ENCODE measurements at regions not wholly inside any gene's neighbourhood (a gene's known extent, or its start where the extent isn't known, plus 50 kb on each side); places are given as distances from the start of the nearest gene placed in this dataset.

DNA sequence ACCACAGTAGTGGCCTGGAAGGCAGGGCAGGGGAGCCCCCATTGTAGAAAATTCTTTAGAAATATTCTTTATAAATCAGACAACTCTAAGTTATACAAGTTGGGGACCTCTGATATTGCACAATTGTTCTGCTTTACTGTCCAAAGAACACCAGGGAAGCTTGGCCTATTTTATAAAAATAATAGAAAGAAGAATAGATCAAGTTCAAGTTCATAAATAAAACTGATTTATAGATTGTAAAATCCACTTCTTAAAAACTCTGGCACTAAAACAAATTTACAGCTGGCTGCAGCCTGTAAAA is 55.0 kb upstream of the GALNT2 start:
- no peak overlapping the region for H3K4me3 ChIP-seq (ENCODE audit: low read depth, low read length)
- TF ChIP-seq, protein P1, sequence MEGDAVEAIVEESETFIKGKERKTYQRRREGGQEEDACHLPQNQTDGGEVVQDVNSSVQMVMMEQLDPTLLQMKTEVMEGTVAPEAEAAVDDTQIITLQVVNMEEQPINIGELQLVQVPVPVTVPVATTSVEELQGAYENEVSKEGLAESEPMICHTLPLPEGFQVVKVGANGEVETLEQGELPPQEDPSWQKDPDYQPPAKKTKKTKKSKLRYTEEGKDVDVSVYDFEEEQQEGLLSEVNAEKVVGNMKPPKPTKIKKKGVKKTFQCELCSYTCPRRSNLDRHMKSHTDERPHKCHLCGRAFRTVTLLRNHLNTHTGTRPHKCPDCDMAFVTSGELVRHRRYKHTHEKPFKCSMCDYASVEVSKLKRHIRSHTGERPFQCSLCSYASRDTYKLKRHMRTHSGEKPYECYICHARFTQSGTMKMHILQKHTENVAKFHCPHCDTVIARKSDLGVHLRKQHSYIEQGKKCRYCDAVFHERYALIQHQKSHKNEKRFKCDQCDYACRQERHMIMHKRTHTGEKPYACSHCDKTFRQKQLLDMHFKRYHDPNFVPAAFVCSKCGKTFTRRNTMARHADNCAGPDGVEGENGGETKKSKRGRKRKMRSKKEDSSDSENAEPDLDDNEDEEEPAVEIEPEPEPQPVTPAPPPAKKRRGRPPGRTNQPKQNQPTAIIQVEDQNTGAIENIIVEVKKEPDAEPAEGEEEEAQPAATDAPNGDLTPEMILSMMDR (IDR thresholded peaks at IDR 0.05; ENCODE audit: low read depth, low read length) = no peak
- no peaks in the 10 kb centered on the region for H3K27me3 ChIP-seq (ENCODE audit: insufficient read depth, low read depth, severe bottlenecking)
- DNase-seq = no peak
- H3K27ac ChIP-seq = no peak overlapping the region
- H3K36me3 ChIP-seq = no peaks in the 10 kb centered on the region
- no peaks in the 10 kb centered on the region for H3K9me3 ChIP-seq (ENCODE audit: severe bottlenecking)

DNA sequence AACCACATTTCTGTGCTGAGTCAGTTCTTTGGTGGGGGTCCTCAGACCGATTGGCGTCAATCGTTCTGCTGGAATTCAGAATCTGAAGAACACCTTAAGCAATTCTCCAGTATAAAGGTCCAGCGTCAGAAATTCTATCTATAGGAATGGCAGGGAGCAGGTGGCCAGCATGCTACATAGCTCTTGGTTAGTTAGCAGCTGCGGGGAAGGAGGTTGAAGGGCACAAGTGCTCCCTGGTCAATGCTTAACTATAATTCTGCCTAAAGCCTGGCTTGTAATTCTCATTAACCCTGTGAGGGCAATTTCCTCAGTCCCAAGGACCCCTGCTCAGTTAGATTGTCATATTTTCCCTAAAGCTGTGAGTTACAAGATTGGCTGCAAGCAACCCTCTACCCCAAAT is 54.3 kb upstream of the GALNT2 start:
- Histone ChIP-seq H3K27me3 (ENCODE audit: insufficient read depth, low read depth, severe bottlenecking) (no peaks in the 10 kb centered on the region), H3K27ac (no peak overlapping the region), H3K9me3 (ENCODE audit: severe bottlenecking) (no peaks in the 10 kb centered on the region), H3K36me3 (no peaks in the 10 kb centered on the region), H3K4me3 (ENCODE audit: low read depth, low read length) (no peak overlapping the region)
- TF ChIP-seq, protein P1 (IDR thresholded peaks at IDR 0.05; ENCODE audit: low read depth, low read length) = no peak
- no peak for DNase-seq

DNA sequence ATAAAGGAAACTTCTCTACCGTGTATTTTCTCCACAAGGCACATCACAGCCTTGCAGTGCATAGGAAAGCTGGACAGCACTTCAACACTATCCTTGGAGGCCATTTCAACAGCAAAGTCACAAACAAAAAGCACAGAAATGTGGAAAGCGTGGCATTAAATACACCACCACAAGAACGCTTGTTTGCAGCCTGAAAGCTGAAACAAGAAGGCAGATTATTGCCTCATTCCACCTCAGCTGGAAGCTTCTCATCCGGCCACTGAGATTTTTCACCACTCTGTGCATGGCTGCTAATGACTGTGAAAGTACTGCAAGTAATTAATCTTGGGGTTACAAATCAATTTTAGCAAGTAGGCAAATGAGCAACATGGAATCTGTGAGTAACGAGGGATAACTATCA is 50.9 kb upstream of the GALNT2 start:
- Histone ChIP-seq H3K9me3 (ENCODE audit: severe bottlenecking) (no peaks in the 10 kb centered on the region), H3K27me3 (ENCODE audit: insufficient read depth, low read depth, severe bottlenecking) (no peaks in the 10 kb centered on the region), H3K27ac (no peak overlapping the region), H3K4me3 (ENCODE audit: low read depth, low read length) (no peak overlapping the region), H3K36me3 (no peaks in the 10 kb centered on the region)
- TF ChIP-seq, protein P1 (IDR thresholded peaks at IDR 0.05; ENCODE audit: low read depth, low read length) = no peak
- DNase-seq = no peak

Measured in WERI-Rb-1 (cell line).